ENCODE measurements at regions not wholly inside any gene's neighbourhood (a gene's known extent, or its start where the extent isn't known, plus 50 kb on each side); places are given as distances from the start of the nearest gene placed in this dataset.

GRCh38 chr2:111243295-111243694, 122.6 kb downstream of the BCL2L11 start:
- TF ChIP-seq CTCF (conservative IDR thresholded peaks at IDR 0.05; ENCODE audit: low read depth, low read length) (no peak), EZH2phosphoT487 (IDR thresholded peaks at IDR 0.05; ENCODE audit: borderline replicate concordance, low read length) (no peak)

All from PC-3 (cell line).